ENCODE measurements at regions not wholly inside any gene's neighbourhood (a gene's known extent, or its start where the extent isn't known, plus 50 kb on each side); places are given as distances from the start of the nearest gene placed in this dataset.

- DNase-seq (ENCODE audit: low read depth in 2 of 2, low spot score in 1 of 2) = no peak
Measured at GRCh38 chr9:16092142-16093091, 539.6 kb downstream of the CCDC171 start.

GRCh38 chr9:16098306-16098705, 545.5 kb downstream of the CCDC171 start:
- no peak for DNase-seq (ENCODE audit: low read depth in 2 of 2, low spot score in 1 of 2)

GRCh38 chr9:16099732-16100536, 547.1 kb downstream of the CCDC171 start:
- no peak for DNase-seq (ENCODE audit: low read depth in 2 of 2, low spot score in 1 of 2)

GRCh38 chr9:16100537-16101091, 547.8 kb downstream of the CCDC171 start:
- no peak for DNase-seq (ENCODE audit: low read depth in 2 of 2, low spot score in 1 of 2)

- no peak for DNase-seq (ENCODE audit: low read depth in 2 of 2, low spot score in 1 of 2)
Measured at GRCh38 chr9:16102154-16102553, 549.3 kb downstream of the CCDC171 start.

GRCh38 chr9:16103620-16104397, 551.0 kb downstream of the CCDC171 start:
- no peak for DNase-seq (ENCODE audit: low read depth in 2 of 2, low spot score in 1 of 2)

- DNase-seq (ENCODE audit: low read depth in 2 of 2, low spot score in 1 of 2) = no peak
Measured at GRCh38 chr9:16105168-16106020, 552.6 kb downstream of the CCDC171 start.

- no peak for DNase-seq (ENCODE audit: low read depth in 2 of 2, low spot score in 1 of 2)
Measured at GRCh38 chr9:16106021-16106571, 553.3 kb downstream of the CCDC171 start.

GRCh38 chr9:16112116-16112515, 559.3 kb downstream of the CCDC171 start:
- DNase-seq (ENCODE audit: low read depth in 2 of 2, low spot score in 1 of 2) = no peak

- no peak for DNase-seq (ENCODE audit: low read depth in 2 of 2, low spot score in 1 of 2)
Measured at GRCh38 chr9:16115994-16116393, 563.2 kb downstream of the CCDC171 start.

GRCh38 chr9:16118043-16118442, 565.2 kb downstream of the CCDC171 start:
- DNase-seq (ENCODE audit: low read depth in 2 of 2, low spot score in 1 of 2) = no peak

GRCh38 chr9:16119261-16120230, 566.7 kb downstream of the CCDC171 start:
- no peak for DNase-seq (ENCODE audit: low read depth in 2 of 2, low spot score in 1 of 2)

GRCh38 chr9:16120231-16120641, 567.4 kb downstream of the CCDC171 start:
- no peak for DNase-seq (ENCODE audit: low read depth in 2 of 2, low spot score in 1 of 2)

- no peak for DNase-seq (ENCODE audit: low read depth in 2 of 2, low spot score in 1 of 2)
Measured at GRCh38 chr9:16120727-16121126, 567.9 kb downstream of the CCDC171 start.

- DNase-seq (ENCODE audit: low read depth in 2 of 2, low spot score in 1 of 2) = no peak
Measured at GRCh38 chr9:16121168-16121567, 568.3 kb downstream of the CCDC171 start.

- DNase-seq (ENCODE audit: low read depth in 2 of 2, low spot score in 1 of 2) = no peak
Measured at GRCh38 chr9:16121601-16122286, 568.9 kb downstream of the CCDC171 start.

- DNase-seq (ENCODE audit: low read depth in 2 of 2, low spot score in 1 of 2) = no peak
Measured at GRCh38 chr9:16125629-16126028, 572.8 kb downstream of the CCDC171 start.

GRCh38 chr9:16126042-16126441, 573.2 kb downstream of the CCDC171 start:
- DNase-seq (ENCODE audit: low read depth in 2 of 2, low spot score in 1 of 2) = no peak

All from stimulated activated CD8-positive, alpha-beta memory T cell treated with anti-CD3 and anti-CD28 coated beads, Interleukin-4, amount 100 ng/mL, for 1 hour (primary cell).